Suprapubic skin (tissue), 4 donors: ENCODE measurements at regions not wholly inside any gene's neighbourhood (a gene's known extent, or its start where the extent isn't known, plus 50 kb on each side); places are given as distances from the start of the nearest gene placed in this dataset.
"Not testable (repeated sequence)": the region's sequence is repeated elsewhere in the genome, so short reads cannot be mapped to it uniquely, and the experiment has no call there.

Source experiments
- DNase-seq, 2 donors: peaks; one replicate each; pipeline ENCODE4 v3.0.0-alpha.2; 2019; ENCODE audit warnings: low spot score in 2 of 2
- H3K27ac ChIP-seq: fragments of 200-600 bp; sonication (generic); one replicate; pipeline ENCODE4 v1.5.1; 2019
- H3K27me3 ChIP-seq: fragments of 200-600 bp; sonication (generic); one replicate; pipeline ENCODE4 v1.5.1; 2019
- H3K36me3 ChIP-seq: fragments of 200-600 bp; sonication (generic); one replicate; pipeline ENCODE4 v1.5.1; 2019
- H3K4me1 ChIP-seq: fragments of 200-600 bp; sonication (generic); one replicate; pipeline ENCODE4 v1.5.1; 2019
- H3K4me3 ChIP-seq: fragments of 200-600 bp; sonication (generic); one replicate; pipeline ENCODE4 v1.5.1; 2019; ENCODE audit warnings: mild to moderate bottlenecking
- H3K9me3 ChIP-seq: fragments of 200-600 bp; sonication (generic); one replicate; pipeline ENCODE4 v1.5.1; 2019
- EP300 ChIP-seq: sonication (generic); formaldehyde crosslinking; IDR thresholded peaks from one replicate; pipeline ENCODE4 v1.6.1; 2017; ENCODE audit warnings: antibody characterized with exemption
- POLR2A ChIP-seq, 2 donors: fragments of 450-650 bp; IDR thresholded peaks; one replicate each; pipeline ENCODE4 v1.6.1; 2017; ENCODE audit warnings: antibody characterized with exemption in 2 of 2, mild to moderate bottlenecking in 2 of 2, moderate library complexity in 2 of 2
- POLR2AphosphoS5 ChIP-seq, 3 donors: sonication (generic); formaldehyde crosslinking; IDR thresholded peaks; one replicate each; pipeline ENCODE4 v1.6.1; 2017; ENCODE audit warnings: antibody characterized with exemption in 3 of 3
- WGBS: methylation state at CpG from one replicate; pipeline ENCODE4 v1.1.5; 2018; 5-methylcytosine and 5-hydroxymethylcytosine counted together
- TF ChIP-seq, protein P1 (sequence below), 2 donors: fragments of 200-600 bp in 1 of 2; fragments of 450-650 bp in 1 of 2; sonication (generic) in 1 of 2; IDR thresholded peaks; one replicate each; pipeline ENCODE4 v1.5.1; 2016 to 2019; ENCODE audit warnings: antibody characterized with exemption in 2 of 2, mild to moderate bottlenecking in 1 of 2, moderate library complexity in 1 of 2

DNA sequence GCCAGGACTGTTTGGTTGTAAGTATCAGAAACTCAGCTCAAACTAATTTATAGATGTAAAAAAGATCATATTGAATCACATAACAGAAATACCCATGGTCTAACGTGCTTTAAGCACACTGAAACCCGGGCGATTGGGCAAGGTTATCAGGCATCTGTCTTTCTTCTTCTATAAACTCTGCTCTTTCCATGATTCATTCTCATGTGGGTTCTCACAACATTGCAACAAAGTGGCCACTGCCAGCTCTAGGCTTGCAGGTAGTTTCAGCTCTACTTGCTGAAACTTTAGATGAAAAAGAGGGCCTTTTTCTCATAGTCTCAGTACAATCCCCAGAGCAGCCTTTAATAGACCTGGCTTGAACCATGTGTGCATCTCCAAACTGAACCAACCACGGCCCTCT, 456.1 kb downstream of the MFSD1 start:
- no peaks in the 10 kb centered on the region for H3K9me3 ChIP-seq
- no peak for DNase-seq
- no peaks in the 10 kb centered on the region for H3K36me3 ChIP-seq
- WGBS, result 72% methylated on average over 4 of the region's 4 CpGs
- H3K4me3 ChIP-seq, result no peak overlapping the region
- peaks cover 9% of the 10 kb centered on the region for H3K27me3 ChIP-seq
- no peaks in the 10 kb centered on the region for H3K4me1 ChIP-seq
- TF ChIP-seq POLR2A (IDR thresholded peaks at IDR 0.05) (no peak), EP300 (no peak), POLR2AphosphoS5 (IDR thresholded peaks at IDR 0.05) (no peak)
- TF ChIP-seq, protein P1, sequence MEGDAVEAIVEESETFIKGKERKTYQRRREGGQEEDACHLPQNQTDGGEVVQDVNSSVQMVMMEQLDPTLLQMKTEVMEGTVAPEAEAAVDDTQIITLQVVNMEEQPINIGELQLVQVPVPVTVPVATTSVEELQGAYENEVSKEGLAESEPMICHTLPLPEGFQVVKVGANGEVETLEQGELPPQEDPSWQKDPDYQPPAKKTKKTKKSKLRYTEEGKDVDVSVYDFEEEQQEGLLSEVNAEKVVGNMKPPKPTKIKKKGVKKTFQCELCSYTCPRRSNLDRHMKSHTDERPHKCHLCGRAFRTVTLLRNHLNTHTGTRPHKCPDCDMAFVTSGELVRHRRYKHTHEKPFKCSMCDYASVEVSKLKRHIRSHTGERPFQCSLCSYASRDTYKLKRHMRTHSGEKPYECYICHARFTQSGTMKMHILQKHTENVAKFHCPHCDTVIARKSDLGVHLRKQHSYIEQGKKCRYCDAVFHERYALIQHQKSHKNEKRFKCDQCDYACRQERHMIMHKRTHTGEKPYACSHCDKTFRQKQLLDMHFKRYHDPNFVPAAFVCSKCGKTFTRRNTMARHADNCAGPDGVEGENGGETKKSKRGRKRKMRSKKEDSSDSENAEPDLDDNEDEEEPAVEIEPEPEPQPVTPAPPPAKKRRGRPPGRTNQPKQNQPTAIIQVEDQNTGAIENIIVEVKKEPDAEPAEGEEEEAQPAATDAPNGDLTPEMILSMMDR (IDR thresholded peaks at IDR 0.05), result no peak
- H3K27ac ChIP-seq, result no peak overlapping the region

DNA sequence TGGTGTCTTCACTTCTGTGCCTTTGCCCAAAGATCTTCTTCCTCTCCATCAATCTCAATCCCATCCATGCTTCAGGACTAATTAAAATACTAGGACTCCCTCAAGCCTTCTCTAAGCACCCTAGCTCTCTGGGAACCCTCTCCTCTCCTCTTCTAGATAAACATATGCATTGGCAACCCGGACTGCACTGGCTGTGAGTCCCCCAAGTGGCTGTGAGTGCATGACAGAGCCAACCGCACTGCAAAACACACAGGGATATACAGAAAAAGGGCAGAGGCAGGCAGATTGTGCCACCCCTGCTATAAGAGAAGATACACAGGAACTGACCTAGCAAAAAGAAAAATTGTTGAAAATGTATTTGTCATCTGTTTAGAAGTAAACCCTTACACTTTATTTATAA, 457.1 kb downstream of the MFSD1 start:
- Histone ChIP-seq H3K27ac (no peak overlapping the region), H3K4me3 (no peak overlapping the region), H3K4me1 (no peaks in the 10 kb centered on the region), H3K36me3 (no peaks in the 10 kb centered on the region), H3K27me3 (peaks cover 9% of the 10 kb centered on the region), H3K9me3 (no peaks in the 10 kb centered on the region)
- WGBS, result 63% methylated on average over 2 of the region's 2 CpGs
- no peak for DNase-seq
- TF ChIP-seq EP300 (no peak), POLR2AphosphoS5 (IDR thresholded peaks at IDR 0.05) (no peak), POLR2A (IDR thresholded peaks at IDR 0.05) (no peak)
- TF ChIP-seq, protein P1 (IDR thresholded peaks at IDR 0.05), result no peak

DNA sequence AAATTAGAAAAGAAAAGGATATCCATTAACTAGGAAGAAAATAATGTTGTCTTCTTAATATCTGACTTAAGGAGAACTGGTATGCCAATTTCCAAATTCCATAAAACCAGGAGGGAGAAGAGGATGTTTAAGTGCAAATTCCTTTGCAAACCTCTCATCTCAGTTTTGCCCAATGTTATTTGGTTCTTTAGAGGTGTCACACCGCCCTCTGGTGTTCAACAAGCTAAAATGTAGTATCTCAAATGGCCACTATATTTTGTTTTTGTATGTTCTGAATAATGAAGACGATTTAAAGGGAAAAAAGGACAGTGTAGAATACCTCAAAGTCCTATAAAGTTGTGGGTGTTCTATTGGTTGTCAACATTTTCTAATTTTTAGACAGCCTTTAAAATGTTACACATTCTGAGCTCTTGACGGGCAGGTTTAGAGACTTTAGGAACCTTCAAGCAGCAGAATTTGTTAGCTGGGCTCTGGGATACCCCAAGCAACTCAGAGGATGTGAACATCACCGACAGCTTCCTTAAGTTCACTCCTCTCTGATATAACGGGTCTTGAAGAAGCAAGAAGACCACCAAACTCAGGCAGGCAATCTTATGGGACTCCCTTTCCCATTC, 458.3 kb downstream of the MFSD1 start:
- Histone ChIP-seq H3K4me3 (no peak overlapping the region), H3K36me3 (no peaks in the 10 kb centered on the region), H3K27ac (no peak overlapping the region), H3K27me3 (peaks cover 7% of the 10 kb centered on the region), H3K9me3 (no peaks in the 10 kb centered on the region), H3K4me1 (no peaks in the 10 kb centered on the region)
- TF ChIP-seq, protein P1 (IDR thresholded peaks at IDR 0.05), result peak; percentile 37 to 43
- TF ChIP-seq POLR2A (IDR thresholded peaks at IDR 0.05) (no peak), POLR2AphosphoS5 (IDR thresholded peaks at IDR 0.05) (no peak)
- no peak for DNase-seq
- WGBS, result 23% methylated on average over 5 of the region's 5 CpGs

DNA sequence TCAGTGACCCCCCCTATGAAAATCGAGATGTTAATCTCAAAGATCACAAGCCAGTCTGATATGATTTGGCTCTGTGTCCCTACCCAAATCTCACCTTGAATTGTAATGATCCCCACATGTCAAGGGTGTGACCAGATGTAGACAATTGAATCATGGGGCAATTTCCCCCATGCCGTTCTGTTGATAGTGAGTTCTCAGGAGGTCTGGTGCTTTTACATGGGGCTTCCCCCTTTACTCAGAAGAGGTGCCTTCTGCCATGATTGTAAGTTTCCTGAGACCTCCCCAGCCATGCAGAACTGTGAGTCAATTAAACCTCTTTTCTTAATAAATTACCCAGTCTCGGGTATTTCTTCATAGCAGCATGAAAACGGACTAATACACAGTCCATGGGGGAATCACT, 459.5 kb downstream of the MFSD1 start:
- not testable (repeated sequence) for DNase-seq, H3K9me3 ChIP-seq, H3K4me1 ChIP-seq, H3K36me3 ChIP-seq, H3K27me3 ChIP-seq, H3K4me3 ChIP-seq, H3K27ac ChIP-seq
- WGBS, result 56% methylated on average over 4 of the region's 4 CpGs

DNA sequence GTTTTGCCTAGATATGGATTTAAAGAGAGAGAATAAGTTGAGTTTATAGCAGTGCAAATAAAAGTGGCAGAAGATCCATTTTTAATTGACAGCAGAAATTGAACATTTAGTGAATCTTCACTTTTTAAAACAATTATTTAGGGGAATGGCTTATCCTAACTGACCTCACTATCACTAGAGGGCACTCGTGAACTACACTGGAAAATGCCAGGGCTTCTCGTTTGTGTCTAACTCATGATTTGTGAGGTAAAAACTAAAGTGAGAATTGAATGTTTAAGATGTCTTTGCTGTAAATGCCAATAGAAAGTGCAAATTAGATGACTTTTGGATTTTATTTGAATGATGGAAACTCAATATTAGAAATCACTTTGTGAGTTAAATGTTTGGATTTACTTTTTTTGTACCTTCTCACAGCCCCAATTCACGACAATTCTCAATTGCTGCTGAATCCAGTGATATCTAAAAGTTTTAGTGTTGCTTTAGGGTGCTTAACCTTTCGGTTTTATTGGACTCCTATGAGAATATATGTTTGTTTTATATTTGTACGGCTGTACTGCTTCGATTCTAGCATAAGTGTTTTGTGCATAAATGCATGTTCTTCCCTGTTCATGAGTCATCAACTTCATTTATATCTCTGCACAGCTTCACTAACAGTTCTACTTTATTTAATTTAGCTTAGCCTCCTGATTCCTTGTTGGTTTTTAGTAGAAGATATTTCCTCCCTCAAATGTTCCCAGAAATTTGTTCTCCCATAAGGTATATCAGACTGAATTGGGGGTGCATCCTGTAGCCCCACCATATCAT, 462.1 kb downstream of the MFSD1 start:
- Histone ChIP-seq H3K4me1 (no peaks in the 10 kb centered on the region), H3K27me3 (peaks cover 5% of the 10 kb centered on the region), H3K27ac (no peak overlapping the region), H3K9me3 (no peaks in the 10 kb centered on the region), H3K36me3 (no peaks in the 10 kb centered on the region), H3K4me3 (no peak overlapping the region)
- DNase-seq, result no peak
- TF ChIP-seq, protein P1 (IDR thresholded peaks at IDR 0.05), result peak; percentile 21 to 52
- TF ChIP-seq POLR2A (IDR thresholded peaks at IDR 0.05), result no peak
- WGBS, result 30% methylated on average over 6 of the region's 6 CpGs
